ENCODE measurements at regions not wholly inside any gene's neighbourhood (a gene's known extent, or its start where the extent isn't known, plus 50 kb on each side); places are given as distances from the start of the nearest gene placed in this dataset.

- 69% methylated on average over 4 of the region's 9 CpGs for WGBS (ENCODE audit: insufficient coverage)
- no peaks in the 10 kb centered on the region for H3K4me1 Mint-ChIP-seq
Measured at GRCh38 chr2:240365971-240366471, 69.4 kb upstream of the GPC1 start.

DNA sequence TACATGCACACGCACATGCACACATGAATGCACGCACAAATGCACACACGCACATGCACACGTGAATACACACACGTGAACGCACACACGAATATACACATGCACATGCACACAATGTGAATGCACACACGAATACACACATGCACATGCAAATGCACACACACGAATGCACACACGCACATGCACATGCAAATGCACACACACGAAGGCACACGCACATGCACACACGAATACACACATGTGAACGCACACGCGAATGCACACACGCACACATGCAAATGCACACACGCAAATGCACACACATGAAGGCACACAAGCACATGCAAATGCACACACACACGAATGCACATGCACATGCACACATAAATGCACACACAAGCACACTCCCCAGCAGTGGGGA is 68.6 kb upstream of the GPC1 start:
- 92% methylated on average over 17 of the region's 19 CpGs for WGBS (ENCODE audit: insufficient coverage)
- Mint-ChIP-seq H3K4me1 (no peaks in the 10 kb centered on the region), H3K9me3 (peaks cover 0 to 6% (median 2%) of the 10 kb centered on the region in 7 donors), H3K27ac (no peak overlapping the region), H3K36me3 (no peaks in the 10 kb centered on the region), H3K27me3 (ENCODE audit: low read depth in 3 of 3) (peaks cover 0 to 2% (median 2%) of the 10 kb centered on the region in 3 donors), H3K4me3 (no peak overlapping the region)
- no peaks in the 10 kb centered on the region for H3K27me3 ChIP-seq (ENCODE audit: control insufficient read depth in 2 of 2, insufficient read depth in 2 of 2, low read length in 2 of 2)
- no peak overlapping the region for H3K4me2 ChIP-seq (replicated peaks; ENCODE audit: extremely low read depth, low read length, poor library complexity, severe bottlenecking)
- no peak overlapping the region for H3K27ac ChIP-seq (ENCODE audit: low read depth in 1 of 2, low read length in 2 of 2)
- no peaks in the 10 kb centered on the region for H3K79me2 ChIP-seq (ENCODE audit: insufficient read depth, low read length)
- intact Hi-C loops (cut with micrococcal nuclease): no loop called here
- no peaks in the 10 kb centered on the region for H3K4me1 ChIP-seq (ENCODE audit: control insufficient read depth in 1 of 2, insufficient read depth in 2 of 2, low read length in 2 of 2)
- H4K20me1 ChIP-seq (ENCODE audit: insufficient read depth, low read length): no peaks in the 10 kb centered on the region
- DNase-seq: no peak
- H3K36me3 ChIP-seq (replicated peaks in 1 of 2; ENCODE audit: control insufficient read depth in 1 of 2, insufficient read depth in 2 of 2, low read length in 2 of 2): no peaks in the 10 kb centered on the region
- TF ChIP-seq, protein P1, sequence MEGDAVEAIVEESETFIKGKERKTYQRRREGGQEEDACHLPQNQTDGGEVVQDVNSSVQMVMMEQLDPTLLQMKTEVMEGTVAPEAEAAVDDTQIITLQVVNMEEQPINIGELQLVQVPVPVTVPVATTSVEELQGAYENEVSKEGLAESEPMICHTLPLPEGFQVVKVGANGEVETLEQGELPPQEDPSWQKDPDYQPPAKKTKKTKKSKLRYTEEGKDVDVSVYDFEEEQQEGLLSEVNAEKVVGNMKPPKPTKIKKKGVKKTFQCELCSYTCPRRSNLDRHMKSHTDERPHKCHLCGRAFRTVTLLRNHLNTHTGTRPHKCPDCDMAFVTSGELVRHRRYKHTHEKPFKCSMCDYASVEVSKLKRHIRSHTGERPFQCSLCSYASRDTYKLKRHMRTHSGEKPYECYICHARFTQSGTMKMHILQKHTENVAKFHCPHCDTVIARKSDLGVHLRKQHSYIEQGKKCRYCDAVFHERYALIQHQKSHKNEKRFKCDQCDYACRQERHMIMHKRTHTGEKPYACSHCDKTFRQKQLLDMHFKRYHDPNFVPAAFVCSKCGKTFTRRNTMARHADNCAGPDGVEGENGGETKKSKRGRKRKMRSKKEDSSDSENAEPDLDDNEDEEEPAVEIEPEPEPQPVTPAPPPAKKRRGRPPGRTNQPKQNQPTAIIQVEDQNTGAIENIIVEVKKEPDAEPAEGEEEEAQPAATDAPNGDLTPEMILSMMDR (IDR thresholded peaks at IDR 0.05): no peak
- H2AFZ ChIP-seq (ENCODE audit: insufficient read depth, low read depth, low read length, poor library complexity, severe bottlenecking): no peak overlapping the region
- no peak overlapping the region for H3K4me3 ChIP-seq (replicated peaks in 1 of 3; ENCODE audit: low read depth in 2 of 3, low read length in 3 of 3)
- H3K9me3 ChIP-seq (replicated peaks in 1 of 2; ENCODE audit: control insufficient read depth in 1 of 2, insufficient read depth in 1 of 2, low read length in 2 of 2): peaks cover 0 to under 1% of the 10 kb centered on the region in 2 donors
- H3K9ac ChIP-seq (ENCODE audit: insufficient read depth, low read length, poor library complexity, severe bottlenecking): no peak overlapping the region

More at GRCh38 chr2:240365971-240366471, 69.4 kb upstream of the GPC1 start:
- H4K20me1 ChIP-seq (ENCODE audit: insufficient read depth, low read length): no peaks in the 10 kb centered on the region
- DNase-seq: no peak
- H3K36me3 ChIP-seq (replicated peaks in 1 of 2; ENCODE audit: control insufficient read depth in 1 of 2, insufficient read depth in 2 of 2, low read length in 2 of 2): no peaks in the 10 kb centered on the region
- no peak overlapping the region for H3K4me2 ChIP-seq (replicated peaks; ENCODE audit: extremely low read depth, low read length, poor library complexity, severe bottlenecking)
- no peak overlapping the region for H3K27ac ChIP-seq (ENCODE audit: low read depth in 1 of 2, low read length in 2 of 2)
- H3K4me1 ChIP-seq (ENCODE audit: control insufficient read depth in 1 of 2, insufficient read depth in 2 of 2, low read length in 2 of 2): no peaks in the 10 kb centered on the region
- intact Hi-C loops (cut with micrococcal nuclease): no loop called here
- H3K27me3 Mint-ChIP-seq (ENCODE audit: low read depth in 3 of 3): peaks cover 0 to 2% (median 0%) of the 10 kb centered on the region in 3 donors
- no peak overlapping the region for H3K9ac ChIP-seq (ENCODE audit: insufficient read depth, low read length, poor library complexity, severe bottlenecking)
- H3K4me3 ChIP-seq (replicated peaks in 1 of 3; ENCODE audit: low read depth in 2 of 3, low read length in 3 of 3): no peak overlapping the region
- no peak overlapping the region for H3K4me3 Mint-ChIP-seq
- no peak overlapping the region for H3K27ac Mint-ChIP-seq
- peaks cover 2 to 13% (median 9%) of the 10 kb centered on the region in 7 donors for H3K9me3 Mint-ChIP-seq
- H3K36me3 Mint-ChIP-seq: no peaks in the 10 kb centered on the region
- H2AFZ ChIP-seq (ENCODE audit: insufficient read depth, low read depth, low read length, poor library complexity, severe bottlenecking): no peak overlapping the region
- no peaks in the 10 kb centered on the region for H3K79me2 ChIP-seq (ENCODE audit: insufficient read depth, low read length)
- H3K9me3 ChIP-seq (replicated peaks in 1 of 2; ENCODE audit: control insufficient read depth in 1 of 2, insufficient read depth in 1 of 2, low read length in 2 of 2): peaks cover 0 to 9% of the 10 kb centered on the region in 2 donors
- TF ChIP-seq, protein P1 (IDR thresholded peaks at IDR 0.05): no peak
- no peaks in the 10 kb centered on the region for H3K27me3 ChIP-seq (ENCODE audit: control insufficient read depth in 2 of 2, insufficient read depth in 2 of 2, low read length in 2 of 2)

Measured in CD14-positive monocyte (primary cell).